Gastroesophageal sphincter (tissue), 4 donors: ENCODE measurements at regions not wholly inside any gene's neighbourhood (a gene's known extent, or its start where the extent isn't known, plus 50 kb on each side); places are given as distances from the start of the nearest gene placed in this dataset.
A peak's percentile ranks its signal among the peaks of the same experiment; 100 is the strongest.

Source experiments
- ATAC-seq: fragments of 150-250 bp; one replicate; pipeline ENCODE4 v1.9.1; 2016; ENCODE audit warnings: mild to moderate bottlenecking, moderate library complexity
- H3K27ac ChIP-seq, 4 donors: fragments of 200-600 bp; sonication (generic) in 3 of 4; 1 replicate in 3 of 4; 2 replicates in 1 of 4; pipeline ENCODE4 v1.5.1; 2016 to 2019
- H3K27me3 ChIP-seq: fragments of 200-600 bp; sonication (generic); one replicate; pipeline ENCODE4 v1.5.1; 2019
- H3K36me3 ChIP-seq, 2 donors: fragments of 200-600 bp; sonication (generic); one replicate each; pipeline ENCODE4 v1.5.1; 2019; ENCODE audit warnings: control low read depth in 1 of 2
- H3K4me1 ChIP-seq, 3 donors: fragments of 200-600 bp; sonication (generic); 1 replicate in 2 of 3; 2 replicates in 1 of 3; pipeline ENCODE4 v1.5.1; 2016 to 2019; ENCODE audit warnings: control low read depth in 2 of 3
- H3K4me3 ChIP-seq, 2 donors: fragments of 200-600 bp; sonication (generic); one replicate each; pipeline ENCODE4 v1.5.1; 2019; ENCODE audit warnings: mild to moderate bottlenecking in 1 of 2, moderate library complexity in 1 of 2
- H3K9me3 ChIP-seq, 3 donors: fragments of 200-600 bp; sonication (generic); one replicate each; pipeline ENCODE4 v1.5.1; 2017 to 2019; ENCODE audit warnings: control low read depth in 2 of 3
- CTCF ChIP-seq, 4 experiments: fragments of 200-600 bp in 2 of 4; fragments of 450-650 bp in 2 of 4; sonication (generic) in 1 of 4; IDR thresholded peaks; one replicate each; pipeline ENCODE4 v1.5.1; 2017 to 2019; ENCODE audit warnings: antibody characterized with exemption in 4 of 4, mild to moderate bottlenecking in 2 of 4, moderate library complexity in 2 of 4
- EP300 ChIP-seq: sonication (generic); formaldehyde crosslinking; IDR thresholded peaks from one replicate; pipeline ENCODE4 v1.6.1; 2017; ENCODE audit warnings: antibody characterized with exemption, mild to moderate bottlenecking
- POLR2A ChIP-seq, 2 donors: fragments of 450-650 bp; IDR thresholded peaks; one replicate each; pipeline ENCODE4 v1.6.1; 2017; ENCODE audit warnings: antibody characterized with exemption in 2 of 2, mild to moderate bottlenecking in 2 of 2, moderate library complexity in 1 of 2
- POLR2AphosphoS5 ChIP-seq: sonication (generic); formaldehyde crosslinking; IDR thresholded peaks from one replicate; pipeline ENCODE4 v1.6.1; 2017; ENCODE audit warnings: antibody characterized with exemption
- WGBS, 2 donors: methylation state at CpG; one replicate each; pipeline ENCODE4 v1.1.5; 2018; ENCODE audit warnings: low coverage in 1 of 2; 5-methylcytosine and 5-hydroxymethylcytosine counted together

DNA sequence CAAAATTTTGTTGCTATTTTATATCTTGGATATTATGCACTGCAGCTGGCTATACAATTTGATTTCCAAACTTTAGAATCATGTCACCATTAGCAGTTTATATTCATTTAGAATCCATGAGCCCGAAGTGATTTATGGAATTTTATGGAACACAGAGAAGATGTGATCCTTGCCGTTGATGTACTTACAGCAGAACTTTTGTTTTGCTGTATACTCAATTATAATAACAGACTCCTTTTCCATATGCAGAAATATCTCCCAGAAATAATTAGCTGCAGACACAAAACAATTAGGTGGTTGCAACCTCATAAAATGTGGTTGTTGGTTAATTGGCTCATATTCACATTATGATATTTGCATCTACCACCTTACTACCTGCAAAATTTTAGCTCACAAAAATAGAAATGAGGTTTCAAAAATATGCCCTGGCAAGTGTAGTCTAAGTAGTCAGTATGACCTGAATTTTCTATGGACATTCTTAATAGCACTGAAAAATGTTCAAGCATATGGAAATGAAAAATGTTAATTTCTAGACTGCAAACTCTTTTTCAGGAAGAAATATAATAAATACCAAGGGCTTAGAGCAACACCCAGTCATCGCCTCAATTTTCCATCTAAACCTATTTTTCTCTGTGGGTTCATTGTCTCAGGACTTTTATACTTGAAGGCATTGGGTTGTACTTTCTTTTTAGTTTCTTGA is 997.6 kb downstream of the MCTP2 start:
- peaks cover 0 to 3% (median 0%) of the 10 kb centered on the region in 3 donors for H3K9me3 ChIP-seq
- H3K27ac ChIP-seq = no peak overlapping the region
- WGBS, 2 donors = 79 to 83% methylated on average over 3 of the region's 3 CpGs
- TF ChIP-seq POLR2A (IDR thresholded peaks at IDR 0.05) = no peak
- no peak for TF ChIP-seq EP300
- no peak for TF ChIP-seq POLR2AphosphoS5
- H3K27me3 ChIP-seq = no peaks in the 10 kb centered on the region
- no peak for ATAC-seq
- no peaks in the 10 kb centered on the region for H3K4me1 ChIP-seq
- no peaks in the 10 kb centered on the region for H3K36me3 ChIP-seq
- no peak overlapping the region for H3K4me3 ChIP-seq

DNA sequence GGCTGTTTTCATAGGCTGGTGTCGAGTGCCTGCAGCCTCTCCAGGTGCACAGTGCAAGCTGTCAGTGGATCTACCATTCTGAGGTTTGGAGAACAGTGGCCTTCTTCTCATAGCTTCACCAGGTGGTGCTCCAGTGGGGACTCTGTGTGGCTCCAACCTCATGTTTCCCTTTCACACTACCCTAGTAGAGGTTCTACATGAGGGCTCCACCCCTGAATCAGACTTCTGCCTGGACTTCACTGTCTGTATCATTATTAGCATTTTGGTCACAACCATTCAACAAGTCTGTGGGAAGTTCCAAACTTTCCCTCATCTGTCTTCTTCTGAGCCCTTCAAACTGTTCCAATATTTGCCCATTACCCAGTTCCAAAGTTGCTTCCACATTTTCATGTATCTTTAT is 1003.7 kb downstream of the MCTP2 start:
- Histone ChIP-seq H3K27me3 (no peaks in the 10 kb centered on the region), H3K4me3 (no peak overlapping the region), H3K9me3 (peaks cover 0 to 7% (median 0%) of the 10 kb centered on the region in 3 donors), H3K36me3 (no peaks in the 10 kb centered on the region), H3K4me1 (no peaks in the 10 kb centered on the region), H3K27ac (no peak overlapping the region)
- TF ChIP-seq POLR2A (IDR thresholded peaks at IDR 0.05) = no peak
- TF ChIP-seq EP300 = no peak
- TF ChIP-seq CTCF (IDR thresholded peaks at IDR 0.05) = no peak
- TF ChIP-seq POLR2AphosphoS5 = no peak
- 83% methylated on average over 1 of the region's 1 CpG; no CpG with 5 or more reads in 1 of the 2 donors for WGBS, 2 donors
- ATAC-seq = no peak

DNA sequence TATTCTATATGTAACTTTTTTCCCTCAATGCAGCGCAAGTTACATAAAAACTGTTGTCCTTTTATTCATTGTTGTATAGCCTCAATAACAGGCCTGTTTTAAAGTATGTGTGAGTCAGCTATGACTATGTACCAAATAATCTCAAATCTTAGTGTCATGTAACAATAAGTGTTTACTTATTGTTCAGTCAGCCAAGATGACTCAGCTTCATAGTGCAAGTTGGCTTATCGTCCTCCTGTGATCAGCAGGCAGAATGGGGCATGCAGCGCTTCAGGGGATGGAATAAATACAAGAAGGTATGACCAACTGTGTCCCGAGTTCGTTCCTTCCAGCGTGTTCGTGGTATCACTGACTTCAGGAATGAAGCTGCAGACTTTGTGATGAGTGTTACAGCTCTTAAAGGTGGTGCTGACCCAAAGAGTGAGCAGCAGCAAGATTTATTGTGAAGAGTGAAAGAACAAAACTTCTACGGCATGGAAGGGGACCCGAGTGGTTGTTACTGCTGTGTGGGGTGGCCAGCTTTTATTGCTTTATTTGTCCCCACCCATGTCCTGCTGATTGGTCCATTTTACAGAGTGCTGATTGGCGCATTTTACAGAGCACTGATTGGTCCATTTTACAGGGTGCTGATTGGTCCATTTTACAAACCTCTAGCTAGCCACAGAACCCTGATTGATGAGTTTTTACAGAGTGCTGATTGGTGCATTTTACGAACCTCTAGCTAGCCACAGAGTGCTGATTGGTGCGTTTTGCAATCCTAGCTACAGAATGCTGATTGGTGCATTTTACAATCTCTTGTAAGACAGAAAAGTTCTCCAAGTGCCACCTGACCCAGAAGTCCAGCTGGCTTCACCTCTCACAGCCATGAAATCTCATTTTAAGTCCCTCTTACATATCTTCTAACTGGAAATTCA is 1016.0 kb downstream of the MCTP2 start:
- Histone ChIP-seq H3K27me3 (no peaks in the 10 kb centered on the region), H3K4me3 (no peak overlapping the region), H3K36me3 (no peaks in the 10 kb centered on the region), H3K9me3 (no peaks in the 10 kb centered on the region), H3K4me1 (peaks cover 0 to 20% (median 0%) of the 10 kb centered on the region in 3 donors), H3K27ac (no peak overlapping the region)
- TF ChIP-seq POLR2A (IDR thresholded peaks at IDR 0.05) (no peak), EP300 (no peak), POLR2AphosphoS5 (peak; percentile 66), CTCF (IDR thresholded peaks at IDR 0.05) (no peak)
- WGBS, 2 donors = 68 to 71% methylated on average over 7 to 11 of the region's 12 CpGs
- ATAC-seq = no peak

GRCh38 chr15:95249524-95249923 is 1018.2 kb downstream of the MCTP2 start:
- H3K4me1 ChIP-seq = peaks cover 0 to 34% (median 0%) of the 10 kb centered on the region in 3 donors
- no peaks in the 10 kb centered on the region for H3K9me3 ChIP-seq
- no peak for ATAC-seq
- no peaks in the 10 kb centered on the region for H3K36me3 ChIP-seq
- no peaks in the 10 kb centered on the region for H3K27me3 ChIP-seq
- H3K27ac ChIP-seq = peak overlapping the region; percentile 9 to 71 (median 58)
- TF ChIP-seq CTCF (IDR thresholded peaks at IDR 0.05) = no peak
- no peak for TF ChIP-seq EP300
- TF ChIP-seq POLR2A (IDR thresholded peaks at IDR 0.05) = no peak
- TF ChIP-seq POLR2AphosphoS5 = no peak
- 39 to 60% methylated on average over 4 of the region's 4 CpGs for WGBS, 2 donors
- H3K4me3 ChIP-seq = no peak overlapping the region

DNA sequence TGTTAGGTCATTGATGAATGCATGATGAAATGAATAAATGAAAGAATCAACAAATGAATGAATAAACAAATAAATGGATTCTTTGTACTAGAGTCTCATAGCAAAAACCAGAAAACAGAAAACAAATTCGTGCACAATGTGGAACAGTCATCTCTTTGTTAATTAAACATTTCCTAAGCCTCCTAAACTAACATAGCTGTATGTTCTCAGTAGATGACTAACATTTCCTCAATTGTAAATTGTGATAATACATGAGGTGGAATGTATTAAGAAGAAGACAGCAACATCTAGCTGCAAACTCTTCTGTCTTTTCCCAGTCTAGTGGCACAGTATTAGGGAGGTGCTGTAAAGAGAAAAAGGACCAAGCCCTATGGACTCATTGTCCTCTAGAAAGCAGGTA is 1021.0 kb downstream of the MCTP2 start:
- 57 to 71% methylated on average over 1 of the region's 1 CpG for WGBS, 2 donors
- TF ChIP-seq CTCF (IDR thresholded peaks at IDR 0.05) = no peak
- no peak for TF ChIP-seq POLR2AphosphoS5
- no peak for TF ChIP-seq EP300
- no peak for TF ChIP-seq POLR2A (IDR thresholded peaks at IDR 0.05)
- ATAC-seq = no peak
- H3K4me1 ChIP-seq = peaks cover 0 to 30% (median 0%) of the 10 kb centered on the region in 3 donors
- H3K36me3 ChIP-seq = no peaks in the 10 kb centered on the region
- no peaks in the 10 kb centered on the region for H3K27me3 ChIP-seq
- H3K4me3 ChIP-seq = no peak overlapping the region
- H3K9me3 ChIP-seq = no peaks in the 10 kb centered on the region
- H3K27ac ChIP-seq = no peak overlapping the region
